ENCODE measurements at regions not wholly inside any gene's neighbourhood (a gene's known extent, or its start where the extent isn't known, plus 50 kb on each side); places are given as distances from the start of the nearest gene placed in this dataset.

- TF ChIP-seq, protein P1, sequence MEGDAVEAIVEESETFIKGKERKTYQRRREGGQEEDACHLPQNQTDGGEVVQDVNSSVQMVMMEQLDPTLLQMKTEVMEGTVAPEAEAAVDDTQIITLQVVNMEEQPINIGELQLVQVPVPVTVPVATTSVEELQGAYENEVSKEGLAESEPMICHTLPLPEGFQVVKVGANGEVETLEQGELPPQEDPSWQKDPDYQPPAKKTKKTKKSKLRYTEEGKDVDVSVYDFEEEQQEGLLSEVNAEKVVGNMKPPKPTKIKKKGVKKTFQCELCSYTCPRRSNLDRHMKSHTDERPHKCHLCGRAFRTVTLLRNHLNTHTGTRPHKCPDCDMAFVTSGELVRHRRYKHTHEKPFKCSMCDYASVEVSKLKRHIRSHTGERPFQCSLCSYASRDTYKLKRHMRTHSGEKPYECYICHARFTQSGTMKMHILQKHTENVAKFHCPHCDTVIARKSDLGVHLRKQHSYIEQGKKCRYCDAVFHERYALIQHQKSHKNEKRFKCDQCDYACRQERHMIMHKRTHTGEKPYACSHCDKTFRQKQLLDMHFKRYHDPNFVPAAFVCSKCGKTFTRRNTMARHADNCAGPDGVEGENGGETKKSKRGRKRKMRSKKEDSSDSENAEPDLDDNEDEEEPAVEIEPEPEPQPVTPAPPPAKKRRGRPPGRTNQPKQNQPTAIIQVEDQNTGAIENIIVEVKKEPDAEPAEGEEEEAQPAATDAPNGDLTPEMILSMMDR (conservative IDR thresholded peaks at IDR 0.05): no peak
- no peak overlapping the region for H3K27ac ChIP-seq
These were observed 161.7 kb downstream of the AKR1D1 start for GRCh38 chr7:138237995-138238394.

DNA sequence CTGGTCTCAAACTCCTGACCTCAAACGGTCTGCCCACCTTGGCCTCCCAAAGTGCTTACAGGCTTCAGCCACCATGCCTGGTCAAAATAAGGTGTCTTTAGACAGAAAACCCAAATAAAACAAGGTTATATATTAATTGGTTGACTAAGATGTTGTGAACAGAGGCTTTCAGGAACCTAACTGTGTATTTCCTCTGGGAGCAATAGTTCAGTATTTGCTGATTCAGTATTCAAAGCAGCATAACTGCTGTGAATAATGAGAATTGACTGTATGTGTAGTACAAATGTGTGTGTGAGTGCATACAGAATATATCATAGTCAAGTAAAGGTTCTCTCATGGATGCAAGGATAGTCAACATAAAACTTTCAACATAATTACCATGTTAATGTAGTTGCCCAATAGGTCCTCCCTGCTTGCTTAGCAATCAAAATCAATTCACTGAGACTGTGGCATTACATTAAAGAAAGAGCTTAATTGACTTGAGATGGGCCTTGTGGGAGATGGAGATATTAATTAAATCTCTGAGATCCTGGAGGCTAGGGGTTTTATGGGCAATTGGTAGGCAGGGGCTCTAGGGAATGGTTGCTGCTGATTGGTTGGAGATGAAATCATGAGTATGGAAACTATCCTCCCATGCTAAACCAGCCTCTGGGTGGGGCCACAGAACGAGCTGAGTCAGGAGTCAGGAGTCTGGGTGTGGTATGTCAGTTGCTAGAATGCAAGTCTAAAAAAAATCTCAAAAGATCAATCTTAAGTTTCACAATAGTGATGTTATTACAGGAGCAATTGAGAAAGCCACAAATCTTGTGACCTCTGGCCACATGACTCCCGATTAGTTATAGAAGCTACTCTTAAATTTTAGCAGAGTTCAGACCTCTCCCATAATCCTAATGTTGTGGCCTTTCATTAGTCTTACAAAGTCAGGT, 162.7 kb downstream of the AKR1D1 start:
- TF ChIP-seq, protein P1 (conservative IDR thresholded peaks at IDR 0.05): no peak
- no peak overlapping the region for H3K27ac ChIP-seq

DNA sequence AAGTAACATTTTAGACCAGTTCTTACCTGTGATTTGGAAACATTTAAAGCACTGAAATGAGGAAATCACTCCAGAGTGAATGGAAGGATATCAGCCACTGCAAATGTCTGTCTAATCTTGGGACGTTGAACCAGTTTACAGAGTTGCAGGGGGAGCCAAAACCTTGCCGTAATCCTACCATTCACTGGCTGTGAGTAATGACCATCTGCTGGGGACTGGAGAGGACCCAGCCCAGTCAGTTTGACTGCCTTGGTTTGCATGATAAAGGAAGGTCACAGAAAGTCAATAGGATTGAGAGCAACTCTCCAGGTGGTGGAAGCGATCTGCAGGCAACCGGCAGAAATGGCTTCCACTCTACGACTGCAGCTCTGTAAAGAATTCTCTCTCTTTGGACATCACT, 167.2 kb downstream of the AKR1D1 start:
- TF ChIP-seq, protein P1 (conservative IDR thresholded peaks at IDR 0.05): no peak
- no peak overlapping the region; the same call in 1 of the 2 replicates for H3K27ac ChIP-seq

DNA sequence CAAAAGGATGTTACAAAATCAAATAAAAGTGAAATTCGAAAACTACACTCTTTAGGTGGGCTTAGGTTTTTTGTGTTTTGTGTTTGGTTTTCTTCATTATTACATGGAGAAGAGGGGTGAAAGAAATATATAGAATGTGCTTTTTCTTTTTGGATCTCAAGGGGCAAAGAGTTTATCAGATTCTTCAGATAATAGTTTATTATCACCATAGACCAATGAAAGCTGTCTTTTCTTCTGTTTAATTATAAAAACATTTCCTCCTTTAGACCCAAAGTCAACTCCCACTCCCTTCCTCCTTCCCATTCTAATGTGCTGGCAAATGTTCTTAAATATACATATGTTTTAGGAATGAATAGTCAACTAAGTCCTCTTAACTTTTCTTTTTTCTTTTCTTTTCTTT, 167.6 kb downstream of the AKR1D1 start:
- no peak overlapping the region; the same call in 1 of the 2 replicates for H3K27ac ChIP-seq
- TF ChIP-seq, protein P1 (conservative IDR thresholded peaks at IDR 0.05): no peak

GRCh38 chr7:138244606-138245005, 168.3 kb downstream of the AKR1D1 start:
- TF ChIP-seq, protein P1 (conservative IDR thresholded peaks at IDR 0.05): no peak
- H3K27ac ChIP-seq: no peak overlapping the region

DNA sequence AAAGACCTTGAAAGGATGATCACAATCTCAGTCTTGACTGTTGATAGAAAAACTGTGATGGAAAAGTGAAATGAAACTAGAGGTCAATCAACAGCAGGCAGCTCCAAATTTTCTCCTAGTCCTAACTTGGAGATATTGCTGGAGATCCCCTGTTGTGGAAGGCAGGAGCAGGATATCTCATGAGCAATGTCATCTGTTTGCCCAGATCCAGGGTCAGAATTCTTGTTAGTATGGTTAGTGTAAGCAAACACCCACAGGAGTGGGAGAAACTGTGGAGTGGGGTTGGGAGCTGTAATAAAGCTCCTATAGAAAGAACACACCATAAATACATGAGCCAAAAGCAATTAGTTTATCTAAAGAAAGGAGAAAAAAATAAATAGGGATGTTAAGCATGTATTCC, 169.0 kb downstream of the AKR1D1 start:
- no peak overlapping the region for H3K27ac ChIP-seq
- TF ChIP-seq, protein P1 (conservative IDR thresholded peaks at IDR 0.05): no peak

DNA sequence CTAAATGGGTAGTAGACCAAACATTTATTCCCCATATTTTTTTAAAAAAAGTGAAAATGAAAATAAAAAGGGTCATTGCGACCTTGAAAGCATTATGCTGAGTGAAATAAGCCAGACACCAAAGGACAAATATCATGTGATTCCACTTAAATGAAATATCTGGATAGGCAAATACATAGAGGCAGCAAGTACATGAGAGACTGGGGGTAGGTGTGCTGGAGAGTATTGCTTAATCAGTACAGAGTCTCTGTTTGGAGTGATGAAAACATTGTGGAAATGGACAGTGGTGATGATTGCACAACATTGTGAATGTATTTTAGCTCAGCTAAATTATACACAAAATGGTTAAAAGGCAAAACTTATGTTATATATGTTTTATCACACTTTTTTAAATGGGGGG, 169.4 kb downstream of the AKR1D1 start:
- TF ChIP-seq, protein P1 (conservative IDR thresholded peaks at IDR 0.05): no peak
- H3K27ac ChIP-seq: no peak overlapping the region
